Activated CD8-positive, alpha-beta T cell treated with anti-CD3 and anti-CD28 coated beads for 36 hours (primary cell): ENCODE measurements at regions not wholly inside any gene's neighbourhood (a gene's known extent, or its start where the extent isn't known, plus 50 kb on each side); places are given as distances from the start of the nearest gene placed in this dataset.

Experiments used
- ATAC-seq: fragments of 200-7000 bp; cut with Tn5 transposase; one replicate; pipeline ENCODE4 v1.10.0; 2021; ENCODE audit warnings: mild to moderate bottlenecking, moderate library complexity
- CTCF ChIA-PET: fragments of 350-600 bp; sonication (Branson Sonifier 250); formaldehyde crosslinking; loops from one replicate; lab custom pipeline; 2021; ENCODE audit warnings: antibody characterized with exemption; lab: Charles Lee
- POLR2A ChIA-PET: fragments of 350-600 bp; sonication (Branson Sonifier 250); formaldehyde crosslinking; loops from one replicate; lab custom pipeline; 2021; ENCODE audit warnings: antibody characterized with exemption; lab: Charles Lee
- DNase-seq: peaks from one replicate; pipeline ENCODE4 v3.0.0-alpha.2; 2020
- H3K27ac Mint-ChIP-seq: one replicate; pipeline ENCODE4 v1.8.0; 2021; ENCODE audit warnings: mild to moderate bottlenecking, mixed read lengths
- H3K27me3 Mint-ChIP-seq: one replicate; pipeline ENCODE4 v1.8.0; 2021; ENCODE audit warnings: mixed read lengths
- H3K36me3 Mint-ChIP-seq: one replicate; pipeline ENCODE4 v1.8.0; 2021; ENCODE audit warnings: low read depth, mixed read lengths
- H3K4me1 Mint-ChIP-seq: one replicate; pipeline ENCODE4 v1.8.0; 2021; ENCODE audit warnings: low read depth, mixed read lengths
- H3K4me3 Mint-ChIP-seq: one replicate; pipeline ENCODE4 v1.8.0; 2021; ENCODE audit warnings: mild to moderate bottlenecking, moderate library complexity, mixed read lengths
- H3K9me3 Mint-ChIP-seq: one replicate; pipeline ENCODE4 v1.8.0; 2021; ENCODE audit warnings: mixed read lengths
- intact Hi-C: fragments of 100-400 bp; cut with micrococcal nuclease; formaldehyde crosslinking; loops from one replicate; pipeline ENCODE4 v1.10.0; 2022
- TF ChIP-seq, protein P1 (sequence below): fragments of 200-600 bp; IDR thresholded peaks from one replicate; pipeline ENCODE4 v1.8.0; 2022; ENCODE audit warnings: antibody characterized with exemption, mild to moderate bottlenecking

DNA sequence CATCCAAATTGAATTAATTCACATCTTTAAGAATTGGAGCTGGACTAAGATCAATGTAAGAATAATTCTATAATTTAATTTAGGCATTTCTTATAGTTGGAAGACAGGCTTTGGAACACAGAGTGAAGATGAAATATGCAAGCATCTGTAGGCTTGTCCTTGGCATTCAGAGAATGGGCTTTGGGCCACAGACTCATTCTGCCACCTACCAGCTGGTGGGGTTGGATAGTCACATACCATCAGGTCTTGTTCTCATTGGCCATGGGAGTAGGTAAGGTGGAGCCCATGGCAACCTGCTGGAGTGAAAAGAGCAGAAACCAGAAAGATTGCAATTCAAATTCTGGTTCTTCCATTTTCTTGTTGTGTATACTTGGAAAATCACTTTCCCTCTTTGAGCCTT, 300.3 kb downstream of the CYRIA start:
- H3K4me1 Mint-ChIP-seq, result no peaks in the 10 kb centered on the region
- ATAC-seq (no peak), DNase-seq (no peak)
- no peak overlapping the region for H3K4me3 Mint-ChIP-seq
- H3K9me3 Mint-ChIP-seq, result no peaks in the 10 kb centered on the region
- no peaks in the 10 kb centered on the region for H3K27me3 Mint-ChIP-seq
- H3K36me3 Mint-ChIP-seq, result no peaks in the 10 kb centered on the region
- POLR2A ChIA-PET, result no interaction called here
- intact Hi-C loops, result no loop called here
- TF ChIP-seq, protein P1, sequence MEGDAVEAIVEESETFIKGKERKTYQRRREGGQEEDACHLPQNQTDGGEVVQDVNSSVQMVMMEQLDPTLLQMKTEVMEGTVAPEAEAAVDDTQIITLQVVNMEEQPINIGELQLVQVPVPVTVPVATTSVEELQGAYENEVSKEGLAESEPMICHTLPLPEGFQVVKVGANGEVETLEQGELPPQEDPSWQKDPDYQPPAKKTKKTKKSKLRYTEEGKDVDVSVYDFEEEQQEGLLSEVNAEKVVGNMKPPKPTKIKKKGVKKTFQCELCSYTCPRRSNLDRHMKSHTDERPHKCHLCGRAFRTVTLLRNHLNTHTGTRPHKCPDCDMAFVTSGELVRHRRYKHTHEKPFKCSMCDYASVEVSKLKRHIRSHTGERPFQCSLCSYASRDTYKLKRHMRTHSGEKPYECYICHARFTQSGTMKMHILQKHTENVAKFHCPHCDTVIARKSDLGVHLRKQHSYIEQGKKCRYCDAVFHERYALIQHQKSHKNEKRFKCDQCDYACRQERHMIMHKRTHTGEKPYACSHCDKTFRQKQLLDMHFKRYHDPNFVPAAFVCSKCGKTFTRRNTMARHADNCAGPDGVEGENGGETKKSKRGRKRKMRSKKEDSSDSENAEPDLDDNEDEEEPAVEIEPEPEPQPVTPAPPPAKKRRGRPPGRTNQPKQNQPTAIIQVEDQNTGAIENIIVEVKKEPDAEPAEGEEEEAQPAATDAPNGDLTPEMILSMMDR, result no peak
- no peak overlapping the region for H3K27ac Mint-ChIP-seq
- CTCF ChIA-PET, result no interaction called here

DNA sequence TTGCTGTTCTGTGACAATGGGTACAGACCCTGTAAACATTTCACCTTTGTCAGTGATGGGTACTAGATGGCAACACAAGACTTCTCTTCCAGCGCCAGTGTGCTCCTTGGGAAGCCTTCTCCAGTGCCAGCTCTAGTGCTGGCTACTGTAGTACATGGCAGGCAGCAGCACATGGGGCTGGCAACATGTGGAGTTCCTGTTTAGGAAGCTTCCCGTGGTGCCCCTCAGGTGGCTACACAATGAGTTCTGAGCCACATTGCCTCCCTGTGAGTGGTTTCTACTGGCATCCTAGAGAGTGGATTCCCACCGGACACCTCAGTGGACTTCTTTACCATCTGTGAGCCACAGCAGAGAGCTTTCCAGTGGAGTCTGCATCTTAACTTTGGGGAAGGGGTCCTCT, 302.1 kb downstream of the CYRIA start:
- Mint-ChIP-seq H3K4me3 (no peak overlapping the region), H3K27ac (no peak overlapping the region), H3K36me3 (no peaks in the 10 kb centered on the region), H3K4me1 (no peaks in the 10 kb centered on the region), H3K27me3 (no peaks in the 10 kb centered on the region), H3K9me3 (no peaks in the 10 kb centered on the region)
- ATAC-seq (no peak), DNase-seq (no peak)
- POLR2A ChIA-PET, result no interaction called here
- intact Hi-C loops, result no loop called here
- CTCF ChIA-PET, result no interaction called here
- TF ChIP-seq, protein P1, result no peak

DNA sequence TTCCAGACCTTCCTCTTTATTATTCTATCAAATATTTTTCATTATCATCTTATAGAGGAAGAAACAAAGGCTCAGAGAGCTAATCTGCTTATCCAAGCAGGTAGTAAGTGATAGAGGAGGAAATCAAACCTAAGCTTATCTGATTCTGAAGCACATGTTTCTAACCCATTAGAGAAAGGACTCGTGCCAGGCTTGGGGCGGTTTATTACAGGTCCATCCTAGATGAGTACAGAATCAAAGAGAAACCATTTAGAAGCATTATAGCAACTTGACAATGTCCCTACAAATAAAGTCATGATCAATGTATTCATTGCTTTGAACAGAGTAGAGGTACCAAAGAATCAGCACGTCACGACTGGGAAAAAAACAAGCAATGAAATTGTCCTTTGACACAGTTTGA, 303.0 kb downstream of the CYRIA start:
- no peaks in the 10 kb centered on the region for H3K36me3 Mint-ChIP-seq
- H3K4me3 Mint-ChIP-seq, result no peak overlapping the region
- H3K4me1 Mint-ChIP-seq, result no peaks in the 10 kb centered on the region
- ATAC-seq (no peak), DNase-seq (no peak)
- H3K27ac Mint-ChIP-seq, result no peak overlapping the region
- POLR2A ChIA-PET, result no interaction called here
- H3K9me3 Mint-ChIP-seq, result no peaks in the 10 kb centered on the region
- intact Hi-C loops, result no loop called here
- CTCF ChIA-PET, result no interaction called here
- TF ChIP-seq, protein P1, result no peak
- H3K27me3 Mint-ChIP-seq, result no peaks in the 10 kb centered on the region

DNA sequence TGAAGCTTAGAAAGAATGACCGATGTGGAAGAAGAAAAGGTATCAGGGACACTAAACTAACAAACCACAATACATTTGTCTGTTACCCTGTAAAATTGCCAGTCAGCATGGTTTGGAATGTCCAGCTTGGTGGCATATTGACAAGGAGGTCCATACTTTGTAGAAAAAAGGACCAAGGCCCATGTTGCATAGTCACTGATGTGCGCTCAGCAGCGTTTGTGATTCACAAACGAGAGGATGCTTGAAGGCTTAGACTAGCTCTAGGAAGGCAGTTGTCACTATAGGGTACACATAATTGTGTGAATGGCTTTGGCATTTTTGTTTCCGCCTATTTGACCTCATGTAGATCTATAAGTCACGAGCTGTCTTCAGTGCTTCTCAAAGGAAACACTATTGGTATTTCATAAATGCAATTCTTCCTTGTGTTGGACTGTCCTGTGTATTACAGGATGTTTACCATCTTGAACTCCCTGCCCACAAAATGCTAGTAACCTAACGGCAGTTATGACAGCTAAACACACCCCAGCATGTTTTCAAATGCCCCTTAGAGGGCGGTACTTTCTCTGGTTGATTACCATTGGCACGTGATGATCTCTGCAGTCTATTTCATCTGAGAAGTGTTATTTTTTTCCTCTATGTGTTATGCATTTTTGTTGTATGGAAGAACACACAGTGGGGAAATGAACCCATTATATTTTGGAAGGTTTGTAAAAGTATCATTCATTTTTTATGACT, 304.2 kb downstream of the CYRIA start:
- ATAC-seq (no peak), DNase-seq (no peak)
- ChIA-PET POLR2A (no interaction called here), CTCF (no interaction called here)
- intact Hi-C loops, result no loop called here
- H3K36me3 Mint-ChIP-seq, result no peaks in the 10 kb centered on the region
- H3K4me1 Mint-ChIP-seq, result no peaks in the 10 kb centered on the region
- H3K9me3 Mint-ChIP-seq, result no peaks in the 10 kb centered on the region
- no peak overlapping the region for H3K27ac Mint-ChIP-seq
- no peak overlapping the region for H3K4me3 Mint-ChIP-seq
- TF ChIP-seq, protein P1, result no peak
- no peaks in the 10 kb centered on the region for H3K27me3 Mint-ChIP-seq

DNA sequence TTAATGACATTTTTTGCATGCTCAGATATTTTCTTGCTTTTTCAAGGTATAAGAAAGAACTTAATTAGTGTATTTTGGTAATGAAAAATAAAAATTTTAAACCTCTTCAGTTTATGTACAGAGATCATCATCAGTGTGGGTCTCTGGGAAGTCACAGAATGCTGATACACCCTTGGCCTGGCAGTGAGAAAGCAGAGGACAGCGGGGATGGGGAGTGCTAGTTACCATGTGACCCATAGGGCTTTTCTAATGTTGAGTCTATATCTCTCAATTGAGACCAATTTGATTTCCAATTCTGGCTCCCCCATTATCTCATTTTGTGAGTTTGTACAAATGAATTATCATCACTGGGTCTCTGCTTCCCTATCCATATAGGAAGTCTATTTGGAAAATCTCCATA, 305.7 kb downstream of the CYRIA start:
- ATAC-seq (no peak), DNase-seq (no peak)
- Mint-ChIP-seq H3K27ac (no peak overlapping the region), H3K36me3 (no peaks in the 10 kb centered on the region), H3K27me3 (no peaks in the 10 kb centered on the region), H3K4me1 (no peaks in the 10 kb centered on the region), H3K9me3 (no peaks in the 10 kb centered on the region), H3K4me3 (no peak overlapping the region)
- ChIA-PET POLR2A (no interaction called here), CTCF (no interaction called here)
- TF ChIP-seq, protein P1, result no peak
- intact Hi-C loops, result no loop called here
